WTC11 (cell line): ENCODE measurements at regions not wholly inside any gene's neighbourhood (a gene's known extent, or its start where the extent isn't known, plus 50 kb on each side); places are given as distances from the start of the nearest gene placed in this dataset.

Source experiments
- ATAC-seq: fragments of 200-7000 bp; cut with Tn5 transposase; 2 replicates; pipeline ENCODE4 v1.10.0; 2021; ENCODE audit warnings: mild to moderate bottlenecking, moderate library complexity
- CTCF ChIA-PET: fragments of 300-600 bp; sonication (Branson Sonifier 250); formaldehyde crosslinking; loops from one replicate; lab custom pipeline; 2021; ENCODE audit warnings: antibody characterized with exemption; lab: Charles Lee
- POLR2A ChIA-PET: fragments of 350-600 bp; sonication (Branson Sonifier 250); formaldehyde crosslinking; loops from one replicate; lab custom pipeline; 2021; ENCODE audit warnings: antibody characterized with exemption; lab: Charles Lee
- DNase-seq: peaks from one replicate; pipeline ENCODE4 v3.0.0; 2021; ENCODE audit warnings: low spot score
- H3K27ac Mint-ChIP-seq: 2 replicates; pipeline ENCODE4 v1.8.0; 2021; ENCODE audit warnings: mixed read lengths
- H3K27me3 Mint-ChIP-seq: 2 replicates; pipeline ENCODE4 v1.8.0; 2021; ENCODE audit warnings: low read depth, mild to moderate bottlenecking, moderate library complexity, mixed read lengths
- H3K36me3 Mint-ChIP-seq: 2 replicates; pipeline ENCODE4 v1.8.0; 2021; ENCODE audit warnings: mixed read lengths
- H3K4me1 Mint-ChIP-seq: 2 replicates; pipeline ENCODE4 v1.8.0; 2022; ENCODE audit warnings: mixed read lengths
- H3K4me3 Mint-ChIP-seq: 2 replicates; pipeline ENCODE4 v1.8.0; 2021; ENCODE audit warnings: mild to moderate bottlenecking, moderate library complexity, mixed read lengths
- H3K9me3 Mint-ChIP-seq: 2 replicates; pipeline ENCODE4 v1.8.0; 2021; ENCODE audit warnings: mixed read lengths
- AR ChIP-seq: fragments of 250-450 bp; sonication (Bioruptor Pico); IDR thresholded peaks from 2 replicates; pipeline ENCODE4 v1.9.0; 2021; ENCODE audit warnings: mild to moderate bottlenecking
- ATF1 ChIP-seq: sonication (generic); formaldehyde crosslinking; IDR thresholded peaks from 2 replicates; pipeline ENCODE4 v1.8.1; 2023; ENCODE audit warnings: mild to moderate bottlenecking, moderate library complexity, missing genetic modification reagents
- ATF3 ChIP-seq: sonication (generic); formaldehyde crosslinking; conservative IDR thresholded peaks from 2 replicates; pipeline ENCODE4 v1.8.1; 2022; ENCODE audit warnings: mild to moderate bottlenecking, missing genetic modification reagents
- CREB1 ChIP-seq: sonication (generic); formaldehyde crosslinking; IDR thresholded peaks from 2 replicates; pipeline ENCODE4 v1.8.0; 2023; ENCODE audit warnings: mild to moderate bottlenecking, missing genetic modification reagents
- CREM ChIP-seq: sonication (generic); formaldehyde crosslinking; IDR thresholded peaks from 2 replicates; pipeline ENCODE4 v1.8.1; 2022; ENCODE audit warnings: mild to moderate bottlenecking, missing genetic modification reagents, moderate library complexity
- E2F5 ChIP-seq: sonication (generic); formaldehyde crosslinking; IDR thresholded peaks from 2 replicates; pipeline ENCODE4 v1.8.1; 2022; ENCODE audit warnings: mild to moderate bottlenecking, moderate library complexity, missing genetic modification reagents
- ERG ChIP-seq: fragments of 250-450 bp; sonication (Bioruptor Pico); IDR thresholded peaks from 2 replicates; pipeline ENCODE4 v1.8.0; 2021; ENCODE audit warnings: mild to moderate bottlenecking
- ETV6 ChIP-seq: sonication (generic); formaldehyde crosslinking; IDR thresholded peaks from 2 replicates; pipeline ENCODE4 v1.8.1; 2022; ENCODE audit warnings: mild to moderate bottlenecking, missing genetic modification reagents
- FOXJ3 ChIP-seq: sonication (generic); formaldehyde crosslinking; IDR thresholded peaks from 2 replicates; pipeline ENCODE4 v1.9.0; 2021; ENCODE audit warnings: missing genetic modification reagents, mild to moderate bottlenecking, borderline replicate concordance
- FOXK1 ChIP-seq: sonication (generic); formaldehyde crosslinking; IDR thresholded peaks from 2 replicates; pipeline ENCODE4 v1.8.0; 2022; ENCODE audit warnings: mild to moderate bottlenecking, moderate library complexity, missing genetic modification reagents
- IRF2 ChIP-seq: sonication (generic); formaldehyde crosslinking; IDR thresholded peaks from 2 replicates; pipeline ENCODE4 v1.8.0; 2022; ENCODE audit warnings: low read depth, missing genetic modification reagents, borderline replicate concordance
- KAT7 ChIP-seq: sonication (generic); formaldehyde crosslinking; IDR thresholded peaks from 2 replicates; pipeline ENCODE4 v1.8.1; 2023; ENCODE audit warnings: missing genetic modification reagents, mild to moderate bottlenecking, borderline replicate concordance
- MLX ChIP-seq: sonication (generic); formaldehyde crosslinking; IDR thresholded peaks from 2 replicates; pipeline ENCODE4 v1.8.1; 2023; ENCODE audit warnings: mild to moderate bottlenecking, missing genetic modification reagents, moderate library complexity
- NFATC4 ChIP-seq: fragments of 250-450 bp; sonication (Bioruptor Pico); IDR thresholded peaks from 2 replicates; pipeline ENCODE4 v1.9.0; 2021; ENCODE audit warnings: mild to moderate bottlenecking
- TCF7 ChIP-seq: sonication (generic); formaldehyde crosslinking; IDR thresholded peaks from 2 replicates; pipeline ENCODE4 v1.8.0; 2022; ENCODE audit warnings: mild to moderate bottlenecking, low read depth, missing genetic modification reagents, moderate library complexity
- TEAD1 ChIP-seq: sonication (generic); formaldehyde crosslinking; IDR thresholded peaks from 2 replicates; pipeline ENCODE4 v1.8.0; 2022; ENCODE audit warnings: mild to moderate bottlenecking, missing genetic modification reagents
- TP53 ChIP-seq: sonication (generic); formaldehyde crosslinking; IDR thresholded peaks from 2 replicates; pipeline ENCODE4 v1.8.1; 2023; ENCODE audit warnings: mild to moderate bottlenecking, missing genetic modification reagents
- ZBTB43 ChIP-seq: sonication (generic); formaldehyde crosslinking; IDR thresholded peaks from 2 replicates; pipeline ENCODE4 v1.8.1; 2023; ENCODE audit warnings: mild to moderate bottlenecking, missing genetic modification reagents
- ZNF121 ChIP-seq: sonication (generic); formaldehyde crosslinking; IDR thresholded peaks from 2 replicates; pipeline ENCODE4 v1.8.0; 2023; ENCODE audit warnings: missing genetic modification reagents
- ZNF232 ChIP-seq: sonication (generic); formaldehyde crosslinking; IDR thresholded peaks from 2 replicates; pipeline ENCODE4 v1.8.0; 2022; ENCODE audit warnings: mild to moderate bottlenecking, missing genetic modification reagents

- no peak overlapping the region for H3K4me3 Mint-ChIP-seq
- peaks cover 55% of the 10 kb centered on the region for H3K4me1 Mint-ChIP-seq
- DNase-seq = no peak
- TF ChIP-seq CREB1 (CRISPR knock-in tag) = no peak
- TF ChIP-seq MLX (CRISPR knock-in tag) = no peak
- no peak for TF ChIP-seq AR (CRISPR knock-in tag)
- no peak for TF ChIP-seq FOXK1 (CRISPR knock-in tag)
- TF ChIP-seq TCF7 = no peak
- TF ChIP-seq TEAD1 (CRISPR knock-in tag) = no peak
- no peak for TF ChIP-seq FOXJ3
- TF ChIP-seq TP53 (CRISPR knock-in tag) = no peak
- no peak for TF ChIP-seq NFATC4 (CRISPR knock-in tag)
- TF ChIP-seq ZNF121 (CRISPR knock-in tag) = no peak
- TF ChIP-seq CREM (CRISPR knock-in tag) = no peak
- no peak for TF ChIP-seq ZBTB43 (CRISPR knock-in tag)
- no peak for TF ChIP-seq ATF3 (CRISPR knock-in tag)
- no peak for TF ChIP-seq IRF2 (CRISPR knock-in tag)
- no peak for TF ChIP-seq ETV6 (CRISPR knock-in tag)
- TF ChIP-seq E2F5 (CRISPR knock-in tag) = no peak
- TF ChIP-seq ERG (CRISPR knock-in tag) = no peak
- no peak for TF ChIP-seq KAT7 (CRISPR knock-in tag)
- TF ChIP-seq ZNF232 (CRISPR knock-in tag) = no peak
- TF ChIP-seq ATF1 (CRISPR knock-in tag) = no peak
- H3K27me3 Mint-ChIP-seq = peaks cover 19% of the 10 kb centered on the region
- ChIA-PET POLR2A (no interaction called here), CTCF (interaction anchor here (1.2 kb wide), 1 partner anchor 11 kb away, joined by 3 read pairs; no protein-coding TSS in a partner anchor)
- H3K36me3 Mint-ChIP-seq = no peaks in the 10 kb centered on the region
- H3K27ac Mint-ChIP-seq = no peak overlapping the region
- no peaks in the 10 kb centered on the region for H3K9me3 Mint-ChIP-seq
- no peak for ATAC-seq
Measured at GRCh38 chr2:9107168-9108025, 99.2 kb upstream of the ASAP2 start.
